ENCODE measurements at regions not wholly inside any gene's neighbourhood (a gene's known extent, or its start where the extent isn't known, plus 50 kb on each side); places are given as distances from the start of the nearest gene placed in this dataset.

DNA sequence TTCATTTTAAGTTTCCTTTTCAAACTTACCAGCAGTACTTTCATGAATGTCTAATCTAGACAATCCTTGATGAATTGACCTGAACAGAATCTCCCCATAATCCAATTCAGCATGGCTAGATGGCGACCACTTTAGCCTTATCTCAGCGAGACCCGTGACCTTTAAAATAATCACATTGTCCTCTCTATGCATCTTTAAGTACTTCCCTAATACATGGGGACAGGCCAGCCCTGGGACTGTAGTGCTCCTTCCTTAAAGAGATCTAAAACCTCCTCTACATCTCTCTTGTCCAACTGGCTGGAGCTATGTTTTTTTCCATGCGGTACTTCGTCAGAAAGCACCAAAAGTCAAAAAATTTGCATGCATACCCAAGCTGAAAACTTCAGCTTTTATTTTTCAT is 746.0 kb downstream of the VRK1 start:
- Histone ChIP-seq H3K23ac (ENCODE audit: low read depth, low read length) (no peak overlapping the region), H2BK15ac (ENCODE audit: low read depth, low read length) (no peak overlapping the region), H3K9ac (ENCODE audit: low read depth, low read length) (no peak overlapping the region), H4K5ac (ENCODE audit: low read depth, low read length) (no peak overlapping the region), H2AFZ (replicated peaks; ENCODE audit: low read length, poor library complexity) (no peak overlapping the region), H3K27me3 (ENCODE audit: control insufficient read depth, insufficient read depth, low read length) (no peaks in the 10 kb centered on the region), H3K4me1 (ENCODE audit: control insufficient read depth, insufficient read depth, low read length) (no peaks in the 10 kb centered on the region), H3K56ac (ENCODE audit: extremely low read depth, insufficient read depth, low read length) (no peak overlapping the region), H3K4ac (ENCODE audit: low read depth, low read length) (no peak overlapping the region), H2AK5ac (ENCODE audit: low read depth, low read length) (no peak overlapping the region), H3K4me3 (ENCODE audit: insufficient read depth, low read depth, low read length) (no peak overlapping the region), H3K79me1 (ENCODE audit: low read depth in 1 of 2, low read length in 2 of 2) (no peaks in the 10 kb centered on the region), H3K36me3 (ENCODE audit: control insufficient read depth, insufficient read depth, low read length) (no peaks in the 10 kb centered on the region), H3K27ac (ENCODE audit: insufficient read depth, low read length) (no peak overlapping the region), H3K14ac (replicated peaks; ENCODE audit: low read depth, low read length) (no peak overlapping the region), H3K9me1 (ENCODE audit: insufficient read depth, low read length) (no peaks in the 10 kb centered on the region), H4K20me1 (ENCODE audit: insufficient read depth, low read length) (no peaks in the 10 kb centered on the region), H2BK20ac (ENCODE audit: low read depth, low read length) (no peak overlapping the region), H4K91ac (ENCODE audit: insufficient read depth, low read depth, low read length) (no peak overlapping the region), H2BK120ac (ENCODE audit: low read depth, low read length) (no peak overlapping the region), H3K18ac (ENCODE audit: low read depth, low read length) (no peak overlapping the region), H3K9me3 (ENCODE audit: control insufficient read depth, insufficient read depth, low read length) (peaks cover 41% of the 10 kb centered on the region), H2BK5ac (ENCODE audit: low read depth, low read length, poor library complexity, severe bottlenecking) (no peak overlapping the region), H2AK9ac (replicated peaks; ENCODE audit: low read depth, low read length, poor library complexity) (no peak overlapping the region), H3K4me2 (ENCODE audit: low read depth, low read length) (no peak overlapping the region), H4K8ac (ENCODE audit: low read depth in 2 of 2, low read length in 2 of 2) (no peak overlapping the region)
- no TSS peak for BruUV-seq (replicated peaks)
- ATAC-seq (ENCODE audit: low read depth) (no peak), DNase-seq (no peak)
- ChIA-PET CTCF (no interaction called here), POLR2A (ENCODE audit: unreplicated experiment) (no interaction called here)
- in situ Hi-C loops (cut with MboI; ENCODE audit: low sequenced_read_pairs), result no loop called here
- dilution Hi-C loops (cut with HindIII; ENCODE audit: low sequenced_read_pairs, unreplicated experiment), result no loop called here
- no peak for TF ChIP-seq FOS (IDR thresholded peaks at IDR 0.05; ENCODE audit: low read depth, low read length)
- no peak for TF ChIP-seq NFE2L2 (IDR thresholded peaks at IDR 0.05; ENCODE audit: low read depth, low read length)
- TF ChIP-seq CEBPB (IDR thresholded peaks at IDR 0.05; ENCODE audit: low read depth, low read length), result no peak
- TF ChIP-seq ELK1 (IDR thresholded peaks at IDR 0.05; ENCODE audit: borderline replicate concordance, low read depth, low read length), result no peak
- TF ChIP-seq MAZ (IDR thresholded peaks at IDR 0.05; ENCODE audit: borderline replicate concordance, low read depth, low read length), result no peak
- TF ChIP-seq MXI1 (IDR thresholded peaks at IDR 0.05; ENCODE audit: borderline replicate concordance, low read depth, low read length), result no peak
- TF ChIP-seq, protein P1, sequence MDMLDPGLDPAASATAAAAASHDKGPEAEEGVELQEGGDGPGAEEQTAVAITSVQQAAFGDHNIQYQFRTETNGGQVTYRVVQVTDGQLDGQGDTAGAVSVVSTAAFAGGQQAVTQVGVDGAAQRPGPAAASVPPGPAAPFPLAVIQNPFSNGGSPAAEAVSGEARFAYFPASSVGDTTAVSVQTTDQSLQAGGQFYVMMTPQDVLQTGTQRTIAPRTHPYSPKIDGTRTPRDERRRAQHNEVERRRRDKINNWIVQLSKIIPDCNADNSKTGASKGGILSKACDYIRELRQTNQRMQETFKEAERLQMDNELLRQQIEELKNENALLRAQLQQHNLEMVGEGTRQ (IDR thresholded peaks at IDR 0.05; ENCODE audit: low read depth, low read length), result no peak
- TF ChIP-seq POLR2A (IDR thresholded peaks at IDR 0.05; ENCODE audit: low read depth, low read length), result no peak
- TF ChIP-seq BHLHE40 (IDR thresholded peaks at IDR 0.05; ENCODE audit: low read depth, low read length), result no peak
- TF ChIP-seq, protein P2, sequence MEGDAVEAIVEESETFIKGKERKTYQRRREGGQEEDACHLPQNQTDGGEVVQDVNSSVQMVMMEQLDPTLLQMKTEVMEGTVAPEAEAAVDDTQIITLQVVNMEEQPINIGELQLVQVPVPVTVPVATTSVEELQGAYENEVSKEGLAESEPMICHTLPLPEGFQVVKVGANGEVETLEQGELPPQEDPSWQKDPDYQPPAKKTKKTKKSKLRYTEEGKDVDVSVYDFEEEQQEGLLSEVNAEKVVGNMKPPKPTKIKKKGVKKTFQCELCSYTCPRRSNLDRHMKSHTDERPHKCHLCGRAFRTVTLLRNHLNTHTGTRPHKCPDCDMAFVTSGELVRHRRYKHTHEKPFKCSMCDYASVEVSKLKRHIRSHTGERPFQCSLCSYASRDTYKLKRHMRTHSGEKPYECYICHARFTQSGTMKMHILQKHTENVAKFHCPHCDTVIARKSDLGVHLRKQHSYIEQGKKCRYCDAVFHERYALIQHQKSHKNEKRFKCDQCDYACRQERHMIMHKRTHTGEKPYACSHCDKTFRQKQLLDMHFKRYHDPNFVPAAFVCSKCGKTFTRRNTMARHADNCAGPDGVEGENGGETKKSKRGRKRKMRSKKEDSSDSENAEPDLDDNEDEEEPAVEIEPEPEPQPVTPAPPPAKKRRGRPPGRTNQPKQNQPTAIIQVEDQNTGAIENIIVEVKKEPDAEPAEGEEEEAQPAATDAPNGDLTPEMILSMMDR (conservative IDR thresholded peaks at IDR 0.05; ENCODE audit: low read depth, low read length), result no peak
- WGBS, 2 experiments (ENCODE audit: extremely low coverage in 2 of 2, insufficient read length in 1 of 2), result no CpG with 5 or more reads among the region's 5 CpGs
- intact Hi-C loops (cut with micrococcal nuclease), result no loop called here

Data from IMR-90 (cell line).